SK-N-SH treated with all-trans-retinoic acid at 6 μM for 48 hours (cell line): ENCODE measurements at regions not wholly inside any gene's neighbourhood (a gene's known extent, or its start where the extent isn't known, plus 50 kb on each side); places are given as distances from the start of the nearest gene placed in this dataset.

Experiments
- RARB ChIP-seq: fragments of 250-450 bp; sonication (Bioruptor Pico); IDR thresholded peaks from 2 replicates; pipeline ENCODE4 v1.8.0; 2021; ENCODE audit warnings: mild to moderate bottlenecking, moderate library complexity
- TF ChIP-seq, protein P1 (sequence below): fragments of 250-450 bp; sonication (Bioruptor Pico); IDR thresholded peaks from 2 replicates; pipeline ENCODE4 v1.5.1; 2021; ENCODE audit warnings: mild to moderate bottlenecking, moderate library complexity
- TF ChIP-seq, protein P2 (sequence below): fragments of 250-450 bp; sonication (Bioruptor Pico); IDR thresholded peaks from 2 replicates; pipeline ENCODE4 v1.8.0; 2020; ENCODE audit warnings: mild to moderate bottlenecking, moderate library complexity, borderline replicate concordance

DNA sequence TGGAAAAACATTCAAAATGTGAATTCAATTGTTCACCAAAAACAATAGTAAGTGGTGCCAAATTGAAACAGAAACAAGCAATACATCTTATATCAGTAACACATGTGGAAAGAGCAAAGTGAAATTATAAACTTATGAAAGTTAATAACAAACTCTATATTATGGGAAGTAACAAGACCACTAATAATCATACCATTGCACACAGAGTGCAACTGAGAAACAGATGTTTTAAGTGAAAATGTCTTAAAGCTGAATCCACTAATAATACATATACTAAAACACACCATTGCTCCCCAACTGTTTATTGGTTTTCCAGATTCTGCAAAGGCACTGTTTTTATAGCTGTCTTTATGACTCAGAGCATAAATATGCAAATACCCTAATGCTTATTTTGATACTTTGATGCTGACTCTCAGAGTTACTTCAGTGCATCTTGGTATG is 292.3 kb downstream of the RFPL4B start:
- TF ChIP-seq RARB (CRISPR knock-in tag): no peak
- TF ChIP-seq, protein P1, sequence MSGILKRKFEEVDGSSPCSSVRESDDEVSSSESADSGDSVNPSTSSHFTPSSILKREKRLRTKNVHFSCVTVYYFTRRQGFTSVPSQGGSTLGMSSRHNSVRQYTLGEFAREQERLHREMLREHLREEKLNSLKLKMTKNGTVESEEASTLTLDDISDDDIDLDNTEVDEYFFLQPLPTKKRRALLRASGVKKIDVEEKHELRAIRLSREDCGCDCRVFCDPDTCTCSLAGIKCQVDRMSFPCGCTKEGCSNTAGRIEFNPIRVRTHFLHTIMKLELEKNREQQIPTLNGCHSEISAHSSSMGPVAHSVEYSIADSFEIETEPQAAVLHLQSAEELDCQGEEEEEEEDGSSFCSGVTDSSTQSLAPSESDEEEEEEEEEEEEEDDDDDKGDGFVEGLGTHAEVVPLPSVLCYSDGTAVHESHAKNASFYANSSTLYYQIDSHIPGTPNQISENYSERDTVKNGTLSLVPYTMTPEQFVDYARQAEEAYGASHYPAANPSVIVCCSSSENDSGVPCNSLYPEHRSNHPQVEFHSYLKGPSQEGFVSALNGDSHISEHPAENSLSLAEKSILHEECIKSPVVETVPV (CRISPR knock-in tag): no peak
- TF ChIP-seq, protein P2, sequence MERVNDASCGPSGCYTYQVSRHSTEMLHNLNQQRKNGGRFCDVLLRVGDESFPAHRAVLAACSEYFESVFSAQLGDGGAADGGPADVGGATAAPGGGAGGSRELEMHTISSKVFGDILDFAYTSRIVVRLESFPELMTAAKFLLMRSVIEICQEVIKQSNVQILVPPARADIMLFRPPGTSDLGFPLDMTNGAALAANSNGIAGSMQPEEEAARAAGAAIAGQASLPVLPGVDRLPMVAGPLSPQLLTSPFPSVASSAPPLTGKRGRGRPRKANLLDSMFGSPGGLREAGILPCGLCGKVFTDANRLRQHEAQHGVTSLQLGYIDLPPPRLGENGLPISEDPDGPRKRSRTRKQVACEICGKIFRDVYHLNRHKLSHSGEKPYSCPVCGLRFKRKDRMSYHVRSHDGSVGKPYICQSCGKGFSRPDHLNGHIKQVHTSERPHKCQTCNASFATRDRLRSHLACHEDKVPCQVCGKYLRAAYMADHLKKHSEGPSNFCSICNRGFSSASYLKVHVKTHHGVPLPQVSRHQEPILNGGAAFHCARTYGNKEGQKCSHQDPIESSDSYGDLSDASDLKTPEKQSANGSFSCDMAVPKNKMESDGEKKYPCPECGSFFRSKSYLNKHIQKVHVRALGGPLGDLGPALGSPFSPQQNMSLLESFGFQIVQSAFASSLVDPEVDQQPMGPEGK (CRISPR knock-in tag): no peak
